Adrenal gland (tissue), 9 donors: ENCODE measurements at regions not wholly inside any gene's neighbourhood (a gene's known extent, or its start where the extent isn't known, plus 50 kb on each side); places are given as distances from the start of the nearest gene placed in this dataset.

Experiments
- DNase-seq, 7 donors: peaks; one replicate each; pipeline ENCODE4 v3.0.0-alpha.2; 2019 to 2020
- H3K27ac ChIP-seq, 5 donors: fragments of 200-600 bp; sonication (generic) in 4 of 5; 1 replicate in 3 of 5; 2 replicates in 2 of 5; pipeline versions ENCODE4 v1.5.1 to v1.8.0; 2016 to 2020; ENCODE audit warnings: mild to moderate bottlenecking in 1 of 5
- H3K27me3 ChIP-seq: fragments of 200-600 bp; 2 replicates; pipeline ENCODE4 v1.8.0; 2021
- H3K36me3 ChIP-seq, 2 donors: fragments of 200-600 bp; replicated peaks in 1 of 2; 1 replicate in 1 of 2; 2 replicates in 1 of 2; pipeline versions ENCODE4 v1.5.1 to v1.8.0; 2018 to 2022
- H3K4me1 ChIP-seq, 2 donors: fragments of 200-600 bp; replicated peaks in 1 of 2; 1 replicate in 1 of 2; 2 replicates in 1 of 2; pipeline versions ENCODE4 v1.5.1 to v1.8.0; 2018 to 2021
- H3K4me3 ChIP-seq, 4 donors: fragments of 200-600 bp; sonication (generic) in 3 of 4; one replicate each; pipeline ENCODE4 v1.5.1; 2016 to 2018
- H3K9me3 ChIP-seq, 3 donors: fragments of 200-600 bp; sonication (generic) in 1 of 3; replicated peaks in 1 of 3; 1 replicate in 2 of 3; 2 replicates in 1 of 3; pipeline versions ENCODE4 v1.5.1 to v1.8.0; 2016 to 2021
- CTCF ChIP-seq, 6 experiments: fragments of 450-650 bp in 4 of 6; fragments of 200-600 bp in 2 of 6; sonication (generic) in 1 of 6; IDR thresholded peaks; 1 replicate in 5 of 6; 2 replicates in 1 of 6; pipeline versions ENCODE4 v1.5.1 to v1.8.0; 2016 to 2021; ENCODE audit warnings: antibody characterized with exemption in 6 of 6, mild to moderate bottlenecking in 2 of 6, moderate library complexity in 1 of 6
- POLR2A ChIP-seq, 2 donors: fragments of 450-650 bp; IDR thresholded peaks; one replicate each; pipeline ENCODE4 v1.6.1; 2017; ENCODE audit warnings: antibody characterized with exemption in 2 of 2, mild to moderate bottlenecking in 2 of 2, moderate library complexity in 1 of 2
- WGBS, 4 donors: extraction: QIAGEN DNeasy Blood & Tissue Kit in 2 of 4; methylation state at CpG; one replicate each; pipeline versions ENCODE4 v1.1.5 to v1.1.7; 2013 to 2017; 5-methylcytosine and 5-hydroxymethylcytosine counted together
- intact Hi-C, 2 donors: fragments of 100-400 bp; cut with DNase I; formaldehyde crosslinking; loops; one replicate each; pipeline versions ENCODE4 v1.14.1 to v1.15.0; 2022 to 2023
- donor health status: healthy with polysubstance abuse.
- donor health status: Bipolar disorder and iron deficiency.
- donor health status: DM: yes; HTN: yes; CAD: no.
- donor health status: DM: no; HTN: no; CAD: no.
- donor health status: DM: no; HTN: no; CAD: no.

GRCh38 chr10:3623746-3624145, 161.3 kb downstream of the KLF6 start:
- peak in 1 of 7 donors; percentile 3 for DNase-seq
- TF ChIP-seq CTCF (IDR thresholded peaks at IDR 0.05): no peak
- TF ChIP-seq POLR2A (IDR thresholded peaks at IDR 0.05): no peak
- Histone ChIP-seq H3K27ac (no peak overlapping the region), H3K4me3 (no peak overlapping the region), H3K27me3 (no peaks in the 10 kb centered on the region), H3K4me1 (no peaks in the 10 kb centered on the region), H3K36me3 (no peaks in the 10 kb centered on the region), H3K9me3 (no peaks in the 10 kb centered on the region)
- intact Hi-C loops: loop anchor here in 1 of 2 donors (10.0 kb wide), 1 partner anchor 391 kb away; no protein-coding TSS in a partner anchor
- WGBS, 4 donors: 62 to 72% (median 64%) methylated on average over 7 of the region's 7 CpGs

GRCh38 chr10:3622845-3623621, 162.0 kb downstream of the KLF6 start:
- intact Hi-C loops: loop anchor here in 1 of 2 donors (10.0 kb wide), 1 partner anchor 392 kb away; no protein-coding TSS in a partner anchor
- DNase-seq: no peak
- no peak overlapping the region for H3K4me3 ChIP-seq

GRCh38 chr10:3622427-3622826, 162.6 kb downstream of the KLF6 start:
- no peaks in the 10 kb centered on the region for H3K9me3 ChIP-seq
- no peaks in the 10 kb centered on the region for H3K27me3 ChIP-seq
- H3K27ac ChIP-seq: no peak overlapping the region
- H3K4me3 ChIP-seq: no peak overlapping the region
- no peaks in the 10 kb centered on the region for H3K4me1 ChIP-seq
- no peaks in the 10 kb centered on the region for H3K36me3 ChIP-seq
- WGBS, 4 donors: 75 to 85% (median 84%) methylated on average over 2 of the region's 2 CpGs
- TF ChIP-seq POLR2A (IDR thresholded peaks at IDR 0.05) (no peak), CTCF (IDR thresholded peaks at IDR 0.05) (no peak)
- DNase-seq: no peak
- intact Hi-C loops: loop anchor here in 1 of 2 donors (10.0 kb wide), 1 partner anchor 392 kb away; no protein-coding TSS in a partner anchor

More at GRCh38 chr10:3622845-3623621, 162.0 kb downstream of the KLF6 start:
- whole genome bisulfite sequencing, 4 donors: 69 to 82% (median 74%) methylated on average over 3 of the region's 3 CpGs
- Histone ChIP-seq H3K27me3 (no peaks in the 10 kb centered on the region), H3K36me3 (no peaks in the 10 kb centered on the region), H3K4me1 (no peaks in the 10 kb centered on the region), H3K9me3 (no peaks in the 10 kb centered on the region), H3K27ac (no peak overlapping the region)
- TF ChIP-seq CTCF (IDR thresholded peaks at IDR 0.05): no peak
- TF ChIP-seq POLR2A (IDR thresholded peaks at IDR 0.05): no peak

- no peaks in the 10 kb centered on the region for H3K27me3 ChIP-seq
- WGBS, 4 donors: 77 to 82% (median 79%) methylated on average over 2 of the region's 2 CpGs
- H3K36me3 ChIP-seq: no peaks in the 10 kb centered on the region
- no peak overlapping the region for H3K27ac ChIP-seq
- no peaks in the 10 kb centered on the region for H3K4me1 ChIP-seq
- no peak overlapping the region for H3K4me3 ChIP-seq
- H3K9me3 ChIP-seq: no peaks in the 10 kb centered on the region
- TF ChIP-seq POLR2A (IDR thresholded peaks at IDR 0.05): no peak
- DNase-seq: no peak
- intact Hi-C loops: loop anchor here in 1 of 2 donors (10.0 kb wide), 1 partner anchor 394 kb away; no protein-coding TSS in a partner anchor
Observed at GRCh38 chr10:3620818-3621217, 164.2 kb downstream of the KLF6 start.
